Adrenal gland (tissue), 9 donors: ENCODE measurements at regions not wholly inside any gene's neighbourhood (a gene's known extent, or its start where the extent isn't known, plus 50 kb on each side); places are given as distances from the start of the nearest gene placed in this dataset.
A peak's percentile ranks its signal among the peaks of the same experiment; 100 is the strongest.

ENCODE experiments used
- DNase-seq, 7 donors: peaks; one replicate each; pipeline ENCODE4 v3.0.0-alpha.2; 2019 to 2020
- H3K27ac ChIP-seq, 5 donors: fragments of 200-600 bp; sonication (generic) in 4 of 5; 1 replicate in 3 of 5; 2 replicates in 2 of 5; pipeline versions ENCODE4 v1.5.1 to v1.8.0; 2016 to 2020; ENCODE audit warnings: mild to moderate bottlenecking in 1 of 5
- H3K27me3 ChIP-seq: fragments of 200-600 bp; 2 replicates; pipeline ENCODE4 v1.8.0; 2021
- H3K36me3 ChIP-seq, 2 donors: fragments of 200-600 bp; replicated peaks in 1 of 2; 1 replicate in 1 of 2; 2 replicates in 1 of 2; pipeline versions ENCODE4 v1.5.1 to v1.8.0; 2018 to 2022
- H3K4me1 ChIP-seq, 2 donors: fragments of 200-600 bp; replicated peaks in 1 of 2; 1 replicate in 1 of 2; 2 replicates in 1 of 2; pipeline versions ENCODE4 v1.5.1 to v1.8.0; 2018 to 2021
- H3K4me3 ChIP-seq, 4 donors: fragments of 200-600 bp; sonication (generic) in 3 of 4; one replicate each; pipeline ENCODE4 v1.5.1; 2016 to 2018
- H3K9me3 ChIP-seq, 3 donors: fragments of 200-600 bp; sonication (generic) in 1 of 3; replicated peaks in 1 of 3; 1 replicate in 2 of 3; 2 replicates in 1 of 3; pipeline versions ENCODE4 v1.5.1 to v1.8.0; 2016 to 2021
- POLR2A ChIP-seq, 2 donors: fragments of 450-650 bp; IDR thresholded peaks; one replicate each; pipeline ENCODE4 v1.6.1; 2017; ENCODE audit warnings: antibody characterized with exemption in 2 of 2, mild to moderate bottlenecking in 2 of 2, moderate library complexity in 1 of 2
- WGBS, 4 donors: extraction: QIAGEN DNeasy Blood & Tissue Kit in 2 of 4; methylation state at CpG; one replicate each; pipeline versions ENCODE4 v1.1.5 to v1.1.7; 2013 to 2017; 5-methylcytosine and 5-hydroxymethylcytosine counted together
- intact Hi-C, 2 donors: fragments of 100-400 bp; cut with DNase I; formaldehyde crosslinking; loops; one replicate each; pipeline versions ENCODE4 v1.14.1 to v1.15.0; 2022 to 2023
- TF ChIP-seq, protein P1 (sequence below), 6 experiments: fragments of 450-650 bp in 4 of 6; fragments of 200-600 bp in 2 of 6; sonication (generic) in 1 of 6; IDR thresholded peaks; 1 replicate in 5 of 6; 2 replicates in 1 of 6; pipeline versions ENCODE4 v1.5.1 to v1.8.0; 2016 to 2021; ENCODE audit warnings: antibody characterized with exemption in 6 of 6, mild to moderate bottlenecking in 2 of 6, moderate library complexity in 1 of 6
- donor health status: healthy with polysubstance abuse.
- donor health status: Bipolar disorder and iron deficiency.
- donor health status: DM: yes; HTN: yes; CAD: no.
- donor health status: DM: no; HTN: no; CAD: no.
- donor health status: DM: no; HTN: no; CAD: no.

- WGBS, 4 donors = 94 to 96% (median 94%) methylated on average over 4 to 6 of the region's 6 CpGs
- TF ChIP-seq, protein P1, sequence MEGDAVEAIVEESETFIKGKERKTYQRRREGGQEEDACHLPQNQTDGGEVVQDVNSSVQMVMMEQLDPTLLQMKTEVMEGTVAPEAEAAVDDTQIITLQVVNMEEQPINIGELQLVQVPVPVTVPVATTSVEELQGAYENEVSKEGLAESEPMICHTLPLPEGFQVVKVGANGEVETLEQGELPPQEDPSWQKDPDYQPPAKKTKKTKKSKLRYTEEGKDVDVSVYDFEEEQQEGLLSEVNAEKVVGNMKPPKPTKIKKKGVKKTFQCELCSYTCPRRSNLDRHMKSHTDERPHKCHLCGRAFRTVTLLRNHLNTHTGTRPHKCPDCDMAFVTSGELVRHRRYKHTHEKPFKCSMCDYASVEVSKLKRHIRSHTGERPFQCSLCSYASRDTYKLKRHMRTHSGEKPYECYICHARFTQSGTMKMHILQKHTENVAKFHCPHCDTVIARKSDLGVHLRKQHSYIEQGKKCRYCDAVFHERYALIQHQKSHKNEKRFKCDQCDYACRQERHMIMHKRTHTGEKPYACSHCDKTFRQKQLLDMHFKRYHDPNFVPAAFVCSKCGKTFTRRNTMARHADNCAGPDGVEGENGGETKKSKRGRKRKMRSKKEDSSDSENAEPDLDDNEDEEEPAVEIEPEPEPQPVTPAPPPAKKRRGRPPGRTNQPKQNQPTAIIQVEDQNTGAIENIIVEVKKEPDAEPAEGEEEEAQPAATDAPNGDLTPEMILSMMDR (IDR thresholded peaks at IDR 0.05) = no peak
- no peak for TF ChIP-seq POLR2A (IDR thresholded peaks at IDR 0.05)
- intact Hi-C loops = loop anchor here in 1 of 2 donors (5.0 kb wide), 1 partner anchor 243 kb away; no protein-coding TSS in a partner anchor
- peak overlapping the region in 1 of 5 donors; percentile 52 for H3K27ac ChIP-seq
- H3K4me3 ChIP-seq = no peak overlapping the region
- H3K4me1 ChIP-seq = peaks cover 0 to 13% of the 10 kb centered on the region in 2 donors
- peak in 1 of 7 donors; percentile 38 for DNase-seq
- H3K36me3 ChIP-seq = no peaks in the 10 kb centered on the region
- H3K9me3 ChIP-seq = no peaks in the 10 kb centered on the region
- H3K27me3 ChIP-seq = no peaks in the 10 kb centered on the region
Measured at GRCh38 chr20:43843965-43844660, 70.5 kb upstream of the TOX2 start.

GRCh38 chr20:43843096-43843964 lies 71.3 kb upstream of the TOX2 start:
- Histone ChIP-seq H3K4me3 (no peak overlapping the region), H3K4me1 (peaks cover 0 to 11% of the 10 kb centered on the region in 2 donors), H3K27me3 (no peaks in the 10 kb centered on the region), H3K36me3 (no peaks in the 10 kb centered on the region), H3K27ac (no peak overlapping the region), H3K9me3 (no peaks in the 10 kb centered on the region)
- TF ChIP-seq, protein P1 (IDR thresholded peaks at IDR 0.05) = no peak
- no peak for TF ChIP-seq POLR2A (IDR thresholded peaks at IDR 0.05)
- intact Hi-C loops = loop anchor here in 1 of 2 donors (5.0 kb wide), 1 partner anchor 244 kb away; no protein-coding TSS in a partner anchor
- WGBS, 4 donors = 74 to 82% (median 79%) methylated on average over 10 of the region's 10 CpGs
- DNase-seq = peak in 1 of 7 donors; percentile 15

DNA sequence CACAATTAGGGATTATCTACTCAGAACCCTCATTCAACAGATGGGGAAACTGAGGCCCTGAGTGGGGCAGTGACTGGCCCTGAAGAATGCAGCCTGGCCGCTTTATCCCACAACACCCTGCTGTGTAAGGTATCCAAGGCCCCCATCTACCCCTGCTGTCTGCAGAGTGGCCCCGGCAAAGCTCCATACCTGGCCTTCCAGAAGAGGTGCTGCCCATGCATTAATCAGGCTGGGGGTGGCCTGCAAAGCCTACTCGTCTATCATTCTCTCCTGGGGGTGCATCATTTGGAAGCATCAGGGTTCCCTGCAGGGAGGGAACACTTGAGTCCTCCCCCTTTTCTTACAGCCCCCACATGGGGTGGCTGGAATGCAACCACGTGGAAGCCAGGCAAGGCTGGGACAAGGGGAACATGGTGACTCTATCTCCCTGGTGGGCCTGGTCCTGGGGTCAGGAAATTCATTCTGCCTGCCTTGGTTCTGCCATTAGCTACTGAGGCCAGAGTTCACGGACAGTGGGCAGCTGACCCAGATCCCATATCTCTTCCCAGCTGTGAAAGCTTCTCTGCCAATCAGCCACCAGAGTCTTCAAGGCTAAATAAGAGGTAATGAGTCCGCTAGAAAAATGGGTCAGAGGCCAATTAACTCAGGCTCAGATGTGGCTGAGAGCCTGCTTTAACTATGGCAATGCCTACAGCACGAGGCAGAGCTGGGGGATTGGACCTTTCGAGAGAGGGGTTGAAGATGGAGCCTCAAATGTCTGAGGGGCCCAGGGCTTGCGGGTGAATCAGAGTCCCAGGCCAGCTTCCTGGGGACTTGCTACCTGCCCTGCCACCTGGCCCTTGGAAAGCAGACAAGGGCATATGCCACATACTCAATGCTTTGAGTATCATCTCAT lies 72.3 kb upstream of the TOX2 start:
- no peak overlapping the region for H3K4me3 ChIP-seq
- no peaks in the 10 kb centered on the region for H3K9me3 ChIP-seq
- H3K27ac ChIP-seq = no peak overlapping the region
- peaks cover 0 to 11% of the 10 kb centered on the region in 2 donors for H3K4me1 ChIP-seq
- H3K36me3 ChIP-seq = no peaks in the 10 kb centered on the region
- 45 to 66% (median 60%) methylated on average over 4 to 9 of the region's 9 CpGs for WGBS, 4 donors
- no peaks in the 10 kb centered on the region for H3K27me3 ChIP-seq
- TF ChIP-seq, protein P1 (IDR thresholded peaks at IDR 0.05) = no peak
- TF ChIP-seq POLR2A (IDR thresholded peaks at IDR 0.05) = no peak
- DNase-seq = peak in 5 of 7 donors; percentile 24 to 54 (median 34)
- intact Hi-C loops = loop anchor here in 1 of 2 donors (5.0 kb wide), 1 partner anchor 245 kb away; no protein-coding TSS in a partner anchor
